Type B pancreatic cell (in vitro differentiated cells): ENCODE measurements at regions not wholly inside any gene's neighbourhood (a gene's known extent, or its start where the extent isn't known, plus 50 kb on each side); places are given as distances from the start of the nearest gene placed in this dataset.

Source experiments
- DNase-seq: peaks from one replicate; pipeline ENCODE4 v3.0.0; 2021; ENCODE audit warnings: mixed read lengths; ENCODE audit not compliant: unreplicated experiment; ENCODE audit errors: extremely low spot score
- H3K27ac Mint-ChIP-seq: 2 replicates; pipeline ENCODE4 v1.8.0; 2021; ENCODE audit warnings: mild to moderate bottlenecking, mixed read lengths
- H3K27me3 Mint-ChIP-seq: 2 replicates; pipeline ENCODE4 v1.8.0; 2021; ENCODE audit warnings: mixed read lengths
- H3K36me3 Mint-ChIP-seq: 2 replicates; pipeline ENCODE4 v1.8.0; 2021; ENCODE audit warnings: mixed read lengths
- H3K4me1 Mint-ChIP-seq: one replicate; pipeline ENCODE4 v1.8.0; 2021; ENCODE audit warnings: mixed read lengths; ENCODE audit not compliant: unreplicated experiment
- H3K4me3 Mint-ChIP-seq: 2 replicates; pipeline ENCODE4 v1.8.0; 2021; ENCODE audit warnings: mild to moderate bottlenecking, mixed read lengths
- H3K9me3 Mint-ChIP-seq: 2 replicates; pipeline ENCODE4 v1.8.0; 2021; ENCODE audit warnings: mixed read lengths
- CTCF ChIP-seq: fragments of 200-600 bp; sonication (generic); conservative IDR thresholded peaks from 2 replicates; pipeline ENCODE4 v1.5.0; 2021; ENCODE audit warnings: antibody characterized with exemption, mild to moderate bottlenecking

- Mint-ChIP-seq H3K9me3 (no peaks in the 10 kb centered on the region), H3K4me1 (no peaks in the 10 kb centered on the region), H3K4me3 (no peak overlapping the region), H3K27ac (no peak overlapping the region), H3K36me3 (no peaks in the 10 kb centered on the region), H3K27me3 (no peaks in the 10 kb centered on the region)
- DNase-seq = no peak
- TF ChIP-seq CTCF = no peak
Measured at GRCh38 chr4:166481739-166482138, 608.7 kb downstream of the TLL1 start.

DNA sequence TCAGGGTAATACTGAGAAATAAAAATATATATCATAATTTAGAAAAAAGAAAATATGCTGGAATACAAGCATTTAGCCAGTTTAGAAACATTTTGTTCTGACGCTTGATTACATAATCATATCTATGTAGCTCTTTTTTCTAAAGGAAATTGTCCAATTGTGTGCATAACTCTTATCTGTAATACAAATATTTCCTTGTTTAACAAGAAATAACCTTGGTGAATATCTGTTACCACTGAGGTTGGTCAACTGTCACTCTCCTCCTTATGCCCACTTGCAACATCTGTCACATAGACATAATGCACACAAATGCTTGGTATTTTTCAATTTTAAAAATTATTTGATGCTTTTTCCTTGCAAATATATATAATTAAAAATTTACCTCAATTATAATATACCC lies 609.7 kb downstream of the TLL1 start:
- Mint-ChIP-seq H3K36me3 (no peaks in the 10 kb centered on the region), H3K9me3 (no peaks in the 10 kb centered on the region), H3K4me3 (no peak overlapping the region), H3K27me3 (no peaks in the 10 kb centered on the region), H3K27ac (no peak overlapping the region), H3K4me1 (no peaks in the 10 kb centered on the region)
- TF ChIP-seq CTCF = no peak
- DNase-seq = no peak

- DNase-seq = no peak
- no peaks in the 10 kb centered on the region for H3K9me3 Mint-ChIP-seq
- H3K4me3 Mint-ChIP-seq = no peak overlapping the region
- no peaks in the 10 kb centered on the region for H3K36me3 Mint-ChIP-seq
- no peak for TF ChIP-seq CTCF
- peaks cover 4% of the 10 kb centered on the region for H3K4me1 Mint-ChIP-seq
- H3K27ac Mint-ChIP-seq = no peak overlapping the region
- H3K27me3 Mint-ChIP-seq = no peaks in the 10 kb centered on the region
Measured at GRCh38 chr4:166491635-166492034, 618.6 kb downstream of the TLL1 start.

GRCh38 chr4:166493924-166494345 lies 620.9 kb downstream of the TLL1 start:
- Mint-ChIP-seq H3K9me3 (no peaks in the 10 kb centered on the region), H3K27ac (no peak overlapping the region)
- no peak for DNase-seq

GRCh38 chr4:166498546-166498945 lies 625.5 kb downstream of the TLL1 start:
- peaks cover 4% of the 10 kb centered on the region for H3K4me1 Mint-ChIP-seq
- no peak overlapping the region for H3K27ac Mint-ChIP-seq
- no peak for TF ChIP-seq CTCF
- no peak overlapping the region for H3K4me3 Mint-ChIP-seq
- H3K27me3 Mint-ChIP-seq = no peaks in the 10 kb centered on the region
- no peak for DNase-seq
- no peaks in the 10 kb centered on the region for H3K9me3 Mint-ChIP-seq
- no peaks in the 10 kb centered on the region for H3K36me3 Mint-ChIP-seq

More at GRCh38 chr4:166493924-166494345, 620.9 kb downstream of the TLL1 start:
- Mint-ChIP-seq H3K4me1 (peaks cover 4% of the 10 kb centered on the region), H3K36me3 (no peaks in the 10 kb centered on the region), H3K27me3 (no peaks in the 10 kb centered on the region), H3K4me3 (no peak overlapping the region)
- no peak for TF ChIP-seq CTCF

- no peaks in the 10 kb centered on the region for H3K36me3 Mint-ChIP-seq
- H3K27ac Mint-ChIP-seq = no peak overlapping the region
- no peaks in the 10 kb centered on the region for H3K27me3 Mint-ChIP-seq
- no peak for TF ChIP-seq CTCF
- H3K4me1 Mint-ChIP-seq = no peaks in the 10 kb centered on the region
- H3K9me3 Mint-ChIP-seq = no peaks in the 10 kb centered on the region
- H3K4me3 Mint-ChIP-seq = no peak overlapping the region
- no peak for DNase-seq
Measured at GRCh38 chr4:166499820-166500219, 626.8 kb downstream of the TLL1 start.
